WI38 (cell line): ENCODE measurements at regions not wholly inside any gene's neighbourhood (a gene's known extent, or its start where the extent isn't known, plus 50 kb on each side); places are given as distances from the start of the nearest gene placed in this dataset.

ENCODE experiments used
- H3K4me3 ChIP-seq: 2 replicates; pipeline ENCODE4 v1.5.1; 2011; ENCODE audit warnings: low read depth, mild to moderate bottlenecking, control low read depth, low read length
- CTCF ChIP-seq: IDR thresholded peaks from 2 replicates; pipeline ENCODE4 v1.5.1; 2012; ENCODE audit warnings: low read depth, mild to moderate bottlenecking, control low read depth, low read length

DNA sequence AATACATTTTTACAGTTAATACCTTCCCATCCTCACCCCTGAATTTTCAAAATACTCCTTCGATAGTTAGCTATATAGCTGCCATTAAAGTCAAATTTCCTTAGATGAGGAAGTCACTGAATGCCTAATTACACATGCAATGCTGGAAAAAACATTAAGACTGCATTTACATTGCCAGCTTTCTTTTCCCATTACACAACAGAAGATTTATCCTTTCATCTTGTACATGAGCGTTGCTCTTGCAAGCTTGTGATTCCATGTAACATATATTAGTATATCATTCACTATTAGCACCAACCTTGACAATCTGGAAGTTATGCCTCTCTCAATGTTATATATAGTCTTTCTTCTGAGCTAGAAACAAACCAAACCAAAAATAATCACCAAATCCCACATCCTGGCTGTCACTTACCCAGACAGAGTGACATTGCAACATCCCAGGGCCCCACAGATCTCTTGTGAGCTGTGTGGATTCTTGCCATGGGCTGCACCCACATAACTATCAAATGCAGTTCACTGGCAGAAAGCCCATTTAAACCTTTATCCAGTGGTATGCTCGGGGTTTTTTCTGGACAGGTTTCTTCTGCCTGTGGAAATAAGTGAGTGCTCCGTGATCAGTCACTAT lies 79.2 kb upstream of the PAPOLG start:
- H3K4me3 ChIP-seq = no peak overlapping the region
- TF ChIP-seq CTCF = no peak

DNA sequence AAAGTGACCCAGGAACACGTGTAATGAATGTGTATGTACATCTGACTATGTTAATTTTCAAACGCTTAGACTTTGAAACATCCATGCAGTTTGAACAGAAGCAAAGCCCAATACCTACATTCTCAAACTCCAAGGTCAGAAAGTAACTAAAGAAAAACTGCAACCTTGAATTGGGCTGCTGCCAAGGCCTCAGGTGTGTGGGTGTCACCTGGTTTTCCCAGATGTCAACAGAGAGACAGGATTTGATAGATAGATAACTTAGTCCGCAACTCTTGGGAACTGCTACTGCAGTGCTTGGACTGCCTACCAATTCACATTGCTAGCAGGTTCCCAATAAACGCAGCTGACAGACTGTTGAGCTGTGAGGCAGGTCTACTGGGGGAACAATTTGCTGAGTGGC lies 78.7 kb upstream of the PAPOLG start:
- TF ChIP-seq CTCF = no peak
- H3K4me3 ChIP-seq = no peak overlapping the region

- no peak for TF ChIP-seq CTCF
- no peak overlapping the region for H3K4me3 ChIP-seq
These were observed 77.5 kb upstream of the PAPOLG start for GRCh38 chr2:60678551-60678950.

DNA sequence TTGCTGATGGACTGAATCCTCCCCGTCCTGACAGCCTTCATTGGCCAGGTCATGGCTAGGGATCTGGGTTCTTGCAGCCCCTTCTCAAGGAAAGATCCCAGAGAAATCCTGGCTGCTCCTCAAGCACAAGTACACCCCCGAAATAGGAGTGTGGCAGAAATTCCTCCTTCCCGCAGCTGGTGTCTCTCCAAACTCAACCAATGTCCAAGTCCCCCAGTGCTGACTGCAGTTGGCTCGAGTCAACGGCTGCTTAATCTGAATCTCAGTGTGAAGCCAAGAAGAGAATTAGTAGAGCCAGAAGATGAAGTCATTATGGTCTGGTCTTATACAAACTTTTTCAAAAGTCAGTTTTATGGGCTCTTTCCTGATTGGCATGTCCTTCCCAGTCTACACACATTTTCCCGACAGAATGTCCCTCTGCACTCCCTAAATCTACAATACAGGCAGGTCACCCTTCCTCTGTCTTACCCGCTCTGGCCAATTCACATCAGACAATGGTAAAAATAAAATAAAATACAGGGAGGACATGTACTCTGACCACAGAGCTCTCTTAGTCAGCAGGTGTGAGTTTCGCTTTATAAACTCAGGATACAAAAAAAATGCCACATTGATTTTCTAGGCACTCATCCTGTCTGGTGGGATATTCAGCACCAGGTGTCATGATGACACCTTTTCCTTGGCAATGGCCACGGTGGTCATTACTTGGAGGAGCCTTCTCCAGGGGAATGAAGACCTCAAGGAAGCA lies 76.9 kb upstream of the PAPOLG start:
- no peak overlapping the region for H3K4me3 ChIP-seq
- no peak for TF ChIP-seq CTCF

- H3K4me3 ChIP-seq = no peak overlapping the region
- TF ChIP-seq CTCF = no peak
These were observed 62.5 kb upstream of the PAPOLG start for GRCh38 chr2:60693551-60693950.

DNA sequence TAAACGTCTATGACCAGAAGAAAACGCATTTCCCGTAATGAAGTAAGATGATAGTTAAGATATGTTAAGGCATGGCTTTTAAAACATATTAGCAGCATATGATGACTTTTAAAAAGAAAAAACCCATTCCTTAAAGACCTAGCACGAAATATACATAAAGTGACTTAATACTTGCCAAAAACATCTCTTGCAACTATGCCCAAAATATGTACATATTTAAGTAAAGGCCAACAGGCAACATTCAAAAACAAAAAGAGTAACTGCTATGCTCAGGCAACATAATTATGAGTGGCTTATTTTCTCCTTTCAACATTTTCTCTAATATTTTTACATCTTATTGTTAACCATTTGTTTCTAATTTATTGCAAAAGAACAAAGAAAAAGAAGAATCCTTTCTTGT lies 60.3 kb upstream of the PAPOLG start:
- no peak overlapping the region for H3K4me3 ChIP-seq

More for the DNA sequence above, 60.3 kb upstream of the PAPOLG start:
- no peak for TF ChIP-seq CTCF
